HG02571 (cell line): ENCODE measurements at regions not wholly inside any gene's neighbourhood (a gene's known extent, or its start where the extent isn't known, plus 50 kb on each side); places are given as distances from the start of the nearest gene placed in this dataset.
A peak's percentile ranks its signal among the peaks of the same experiment; 100 is the strongest.

ENCODE experiments used
- ATAC-seq: cut with Tn5 transposase; IDR thresholded peaks from one replicate; pipeline ENCODE4 v1.9.1; 2021; ENCODE audit warnings: mild to moderate bottlenecking, moderate library complexity; ENCODE audit not compliant: unreplicated experiment

- ATAC-seq: no peak
Observed at GRCh38 chr4:156255230-156256007, 301.8 kb upstream of the CTSO start.

- ATAC-seq: no peak
Observed at GRCh38 chr4:156252358-156252921, 298.8 kb upstream of the CTSO start.

GRCh38 chr4:156251373-156252065 is 297.9 kb upstream of the CTSO start:
- ATAC-seq: no peak

GRCh38 chr4:156248917-156249316 is 295.3 kb upstream of the CTSO start:
- no peak for ATAC-seq

- no peak for ATAC-seq
Observed at GRCh38 chr4:156247470-156247869, 293.8 kb upstream of the CTSO start.

GRCh38 chr4:156243015-156243414 is 289.3 kb upstream of the CTSO start:
- no peak for ATAC-seq

- ATAC-seq: no peak
Observed at GRCh38 chr4:156242390-156242789, 288.7 kb upstream of the CTSO start.

GRCh38 chr4:156241896-156242295 is 288.2 kb upstream of the CTSO start:
- ATAC-seq: no peak

GRCh38 chr4:156238171-156238570 is 284.5 kb upstream of the CTSO start:
- no peak for ATAC-seq

- ATAC-seq: no peak
Observed at GRCh38 chr4:156237231-156237630, 283.6 kb upstream of the CTSO start.

- ATAC-seq: no peak
Observed at GRCh38 chr4:156230176-156230575, 276.5 kb upstream of the CTSO start.

- no peak for ATAC-seq
Observed at GRCh38 chr4:156228676-156229075, 275.0 kb upstream of the CTSO start.

- ATAC-seq: no peak
Observed at GRCh38 chr4:156227321-156227720, 273.7 kb upstream of the CTSO start.

GRCh38 chr4:156223985-156224384 is 270.3 kb upstream of the CTSO start:
- no peak for ATAC-seq

GRCh38 chr4:156217236-156217635 is 263.6 kb upstream of the CTSO start:
- ATAC-seq: no peak

- peak; percentile 76 for ATAC-seq
Observed at GRCh38 chr4:156201050-156201449, 247.4 kb upstream of the CTSO start.

GRCh38 chr4:156198511-156198910 is 244.8 kb upstream of the CTSO start:
- ATAC-seq: no peak

GRCh38 chr4:156197216-156197615 is 243.6 kb upstream of the CTSO start:
- ATAC-seq: no peak

- no peak for ATAC-seq
Observed at GRCh38 chr4:156196722-156197121, 243.1 kb upstream of the CTSO start.

- ATAC-seq: peak; percentile 71
Observed at GRCh38 chr4:156195914-156196313, 242.2 kb upstream of the CTSO start.

GRCh38 chr4:156194896-156195295 is 241.2 kb upstream of the CTSO start:
- no peak for ATAC-seq

- no peak for ATAC-seq
Observed at GRCh38 chr4:156193800-156194199, 240.1 kb upstream of the CTSO start.
